GM18526 (cell line): ENCODE measurements at regions not wholly inside any gene's neighbourhood (a gene's known extent, or its start where the extent isn't known, plus 50 kb on each side); places are given as distances from the start of the nearest gene placed in this dataset.

Experiments
- POLR2A ChIP-seq: IDR thresholded peaks from 3 replicates; pipeline ENCODE4 v1.6.1; 2011; ENCODE audit not compliant: insufficient read length; ENCODE audit errors: extremely low read depth

DNA sequence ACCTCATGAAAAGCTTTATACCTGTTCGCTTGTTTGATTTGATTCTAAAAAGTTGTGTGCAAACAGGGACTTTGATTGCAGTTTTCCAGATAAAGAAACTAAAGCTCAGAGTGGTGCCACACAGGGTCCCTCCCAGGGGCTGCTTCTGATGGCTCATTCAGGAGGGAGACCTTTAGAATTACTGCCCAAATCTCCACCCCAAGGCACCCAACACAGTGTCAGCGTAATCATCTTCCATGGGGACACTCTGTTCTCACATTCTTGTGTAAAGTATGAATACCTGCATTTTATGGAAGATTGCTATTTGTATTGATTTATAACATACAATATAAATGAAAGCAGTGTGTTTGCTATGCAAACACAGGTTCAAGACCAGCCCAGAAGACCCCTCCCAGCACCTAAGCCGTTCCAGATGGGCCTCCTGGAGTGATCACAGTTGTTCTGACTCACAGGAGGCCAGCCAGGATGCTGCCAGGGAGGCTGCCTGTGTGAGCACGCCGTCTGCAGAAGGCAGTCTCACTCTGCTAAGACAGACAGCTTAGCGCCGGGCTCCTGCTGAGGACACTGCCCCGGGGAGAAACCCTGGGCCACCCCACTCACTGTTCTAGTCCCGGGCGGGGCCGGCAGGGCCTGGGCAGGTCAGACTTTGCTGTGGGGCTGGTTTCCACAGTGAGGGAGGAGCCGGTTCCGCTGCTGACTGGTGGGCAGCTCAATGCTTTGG lies 185.6 kb downstream of the FAM43A start:
- TF ChIP-seq POLR2A = no peak

DNA sequence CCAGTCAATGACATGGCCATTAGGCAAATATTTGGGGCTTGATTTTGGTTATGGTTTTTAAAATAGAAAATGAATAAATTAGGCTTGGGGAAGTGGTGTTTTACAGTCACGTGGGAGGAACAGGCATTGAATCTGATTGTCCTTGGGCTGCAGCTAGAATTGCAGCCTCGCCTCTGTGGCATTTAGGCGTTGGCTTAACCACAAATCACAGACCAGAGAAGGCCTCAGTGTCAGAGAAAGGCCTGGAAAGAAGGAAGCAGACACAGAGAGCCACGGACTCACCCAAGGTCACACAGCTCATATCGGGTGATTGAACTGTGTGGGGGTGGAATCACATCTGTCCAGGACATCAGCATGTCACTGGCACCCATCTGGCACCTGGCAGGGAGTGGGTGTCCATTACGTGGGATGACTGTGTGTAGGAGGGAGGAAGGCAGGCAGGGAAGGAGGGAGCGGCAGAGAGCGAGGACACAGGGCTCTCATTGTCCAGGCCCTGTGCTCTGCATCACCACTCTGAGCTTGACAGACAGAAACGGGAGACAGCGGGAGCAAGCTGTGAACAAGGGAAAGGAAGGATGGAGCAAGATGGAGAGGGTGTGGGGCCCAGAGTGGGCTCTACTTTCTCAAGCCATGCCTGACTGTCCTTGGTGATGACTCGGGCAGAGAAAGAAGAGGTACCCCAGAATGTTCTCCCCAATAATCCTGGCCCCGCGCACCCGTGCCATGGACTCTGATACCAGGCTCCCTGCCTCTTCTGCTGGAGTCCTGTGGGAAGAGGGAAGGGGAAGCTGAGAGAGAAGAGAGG lies 186.4 kb downstream of the FAM43A start:
- TF ChIP-seq POLR2A = no peak

- no peak for TF ChIP-seq POLR2A
Observed at GRCh38 chr3:194872669-194872977, 186.9 kb downstream of the FAM43A start.

- TF ChIP-seq POLR2A = no peak
Observed at GRCh38 chr3:194874206-194874605, 188.5 kb downstream of the FAM43A start.

GRCh38 chr3:194874783-194875182 lies 189.1 kb downstream of the FAM43A start:
- TF ChIP-seq POLR2A = no peak

GRCh38 chr3:194875581-194876402 lies 190.1 kb downstream of the FAM43A start:
- no peak for TF ChIP-seq POLR2A

GRCh38 chr3:194876403-194877095 lies 190.9 kb downstream of the FAM43A start:
- TF ChIP-seq POLR2A = no peak

DNA sequence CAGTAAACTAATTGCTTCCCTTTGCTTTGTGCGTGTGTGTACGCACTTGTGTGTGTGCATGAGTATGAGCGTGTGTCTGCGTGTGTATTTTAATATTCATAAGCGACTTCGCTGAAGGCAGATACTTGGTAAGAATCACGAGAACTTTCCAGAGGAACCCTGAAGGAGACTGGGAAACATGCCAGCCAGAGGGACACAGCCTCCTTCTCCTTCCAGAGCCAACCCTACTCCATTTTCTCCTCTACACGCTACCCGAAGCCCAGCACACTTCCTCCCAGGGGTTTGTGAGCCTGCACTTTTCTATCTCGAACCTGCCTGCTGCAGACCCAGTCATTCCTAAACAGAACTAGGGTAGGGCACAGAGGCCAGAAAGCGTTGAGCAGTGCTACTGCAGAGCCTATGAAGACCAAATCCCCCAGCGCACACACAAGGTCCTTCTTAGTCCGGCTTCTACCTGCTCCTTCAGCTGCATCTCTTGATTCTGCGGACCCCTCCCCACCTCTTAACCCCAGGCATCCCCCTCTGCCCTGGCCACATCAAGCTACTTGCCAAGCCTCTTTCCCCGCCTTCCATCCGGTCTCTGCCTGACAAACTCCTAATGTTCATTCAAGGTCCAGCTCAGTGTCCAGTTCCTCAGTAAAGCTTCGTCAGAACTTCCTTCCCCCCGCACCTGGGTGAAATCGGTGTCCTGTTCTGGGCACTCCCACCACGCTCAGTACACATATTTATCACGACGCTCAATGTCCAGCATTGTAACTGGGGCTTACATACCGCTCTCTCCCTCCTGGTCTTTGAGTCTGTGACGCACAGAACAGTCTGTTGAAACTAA lies 191.8 kb downstream of the FAM43A start:
- TF ChIP-seq POLR2A = no peak

DNA sequence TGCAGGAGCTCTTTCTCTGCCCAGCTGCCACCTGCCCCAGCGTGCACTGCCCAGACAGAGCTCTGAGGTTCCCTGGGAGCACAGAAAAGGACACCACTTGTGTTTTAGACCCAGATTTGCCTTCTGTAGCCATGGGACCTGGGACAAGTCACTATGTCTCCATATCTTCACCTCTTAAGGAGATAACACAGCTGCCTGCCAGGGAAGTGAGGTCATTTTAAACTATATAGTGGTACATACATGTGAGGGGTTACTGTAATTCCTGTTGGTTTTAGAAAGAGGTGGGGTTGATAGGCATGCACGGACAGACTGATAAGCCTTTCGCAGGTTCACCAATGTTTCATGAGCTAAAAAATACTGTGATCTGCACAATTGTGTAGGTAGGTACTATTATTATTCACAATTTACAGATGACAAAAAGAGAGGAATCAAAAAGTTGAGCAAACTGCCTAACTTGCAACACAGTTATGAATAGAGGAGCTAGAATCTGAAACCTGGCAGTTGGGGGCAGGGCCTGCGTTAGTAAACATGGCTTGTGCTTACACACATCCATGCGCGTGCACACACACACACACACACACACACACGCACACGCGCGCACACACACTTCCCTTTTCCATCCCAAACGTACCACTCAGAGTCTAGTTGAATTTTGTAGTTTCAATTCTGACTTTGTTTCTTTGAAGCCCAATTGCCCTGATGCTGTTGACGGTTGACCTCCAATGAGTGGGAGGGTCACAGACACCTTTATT lies 193.6 kb downstream of the FAM43A start:
- no peak for TF ChIP-seq POLR2A

GRCh38 chr3:194879991-194880939 lies 194.6 kb downstream of the FAM43A start:
- TF ChIP-seq POLR2A = no peak

- no peak for TF ChIP-seq POLR2A
Observed at GRCh38 chr3:194880940-194881925, 195.6 kb downstream of the FAM43A start.
